HG03108 (cell line): ENCODE measurements at regions not wholly inside any gene's neighbourhood (a gene's known extent, or its start where the extent isn't known, plus 50 kb on each side); places are given as distances from the start of the nearest gene placed in this dataset.

Experiments
- ATAC-seq: cut with Tn5 transposase; IDR thresholded peaks from one replicate; pipeline ENCODE4 v1.9.1; 2021; ENCODE audit warnings: moderate library complexity; ENCODE audit not compliant: unreplicated experiment

DNA sequence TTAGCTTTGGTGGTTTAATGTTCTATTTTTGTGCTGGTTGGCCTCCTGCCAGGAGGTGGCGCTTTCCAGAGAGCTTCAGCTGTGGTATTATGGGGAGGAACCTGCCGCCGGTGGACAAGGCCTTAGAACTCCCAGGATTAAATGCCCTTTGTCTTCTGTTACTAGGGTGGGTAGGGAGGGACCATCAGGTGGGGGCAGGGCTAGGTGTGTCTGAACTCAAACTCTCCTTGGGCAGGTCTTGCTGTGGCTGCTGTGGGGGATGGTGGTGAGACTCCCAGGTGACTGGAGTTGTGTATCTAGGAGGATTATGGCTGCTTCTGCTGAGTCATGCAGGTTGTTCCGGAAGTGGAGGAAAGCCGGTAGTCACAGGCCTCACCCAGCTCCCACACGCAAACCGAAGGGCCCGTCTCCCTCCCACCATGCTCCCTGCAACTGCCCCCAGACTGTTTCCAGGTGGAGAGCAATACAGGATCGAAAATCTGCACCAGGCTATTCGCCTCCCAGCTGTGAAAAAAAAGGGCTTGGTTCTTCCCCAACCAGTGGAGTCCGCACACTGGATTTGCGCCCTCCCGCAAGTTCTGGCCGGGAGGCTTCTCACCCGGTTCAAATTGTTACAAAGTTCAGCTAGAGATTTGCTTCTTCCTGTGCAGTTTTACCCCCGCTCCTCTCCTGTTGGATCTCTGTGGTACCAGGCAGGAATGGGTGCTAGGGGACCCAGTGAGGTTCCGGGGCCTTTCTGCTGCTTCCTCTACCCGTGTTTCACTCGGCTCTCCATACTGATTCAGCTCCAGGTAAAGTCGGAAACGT, 220.5 kb downstream of the CENPF start:
- ATAC-seq, result no peak

DNA sequence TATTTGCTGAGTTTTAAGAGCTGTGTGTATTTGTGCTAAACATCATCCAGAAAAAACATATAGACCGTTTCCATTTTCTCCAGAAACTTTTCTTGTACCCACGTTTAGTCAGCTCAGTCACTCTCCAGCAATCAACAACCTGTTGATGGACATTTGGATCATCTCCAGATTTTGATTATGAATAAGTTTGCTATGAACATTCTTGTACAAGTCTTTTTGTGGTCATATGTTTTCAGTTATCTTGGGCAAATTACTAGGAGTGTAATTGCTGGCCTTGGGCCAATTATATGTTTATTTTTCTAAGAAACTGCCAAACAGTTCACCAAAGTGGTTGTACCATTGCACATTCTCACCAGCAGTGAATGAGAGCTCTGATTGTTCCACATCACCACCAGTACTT, 221.8 kb downstream of the CENPF start:
- ATAC-seq, result no peak

DNA sequence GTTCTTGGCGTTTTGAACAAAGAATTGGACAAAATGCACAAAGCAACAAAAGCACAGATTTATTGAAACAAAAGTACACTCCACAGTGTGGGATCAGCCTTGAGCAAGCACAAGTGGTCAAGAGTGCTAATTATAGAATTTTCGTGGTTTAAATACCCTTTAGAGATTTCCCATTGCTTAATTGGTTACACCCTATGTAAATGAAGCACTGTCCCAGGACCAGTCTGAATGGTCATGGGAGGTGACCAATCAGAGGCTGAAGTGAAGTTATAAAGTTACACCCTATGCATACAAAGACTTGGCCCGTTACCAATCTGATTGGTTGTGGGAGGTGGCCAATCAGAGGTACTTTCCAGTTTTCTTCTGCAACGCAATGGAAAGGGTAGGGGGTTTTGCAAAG, 223.6 kb downstream of the CENPF start:
- ATAC-seq, result no peak

DNA sequence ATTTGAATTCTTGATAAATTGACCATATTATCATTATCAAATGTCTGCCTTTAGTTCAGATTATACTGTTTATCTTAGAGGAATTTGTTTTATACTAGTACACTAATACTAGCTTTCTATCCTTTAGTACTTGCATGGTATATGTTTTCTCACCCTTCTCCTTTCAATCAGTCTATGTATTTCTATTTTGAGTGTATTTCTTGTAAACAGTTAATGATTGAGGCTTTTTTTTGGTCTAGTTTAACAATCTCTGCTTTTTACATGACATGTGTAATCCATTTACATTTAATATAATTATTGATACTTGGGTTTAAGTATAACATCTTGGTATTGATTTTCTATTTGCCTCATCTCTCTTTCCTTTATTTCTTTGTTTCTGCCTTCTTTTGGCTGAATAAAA, 224.9 kb downstream of the CENPF start:
- ATAC-seq, result no peak

DNA sequence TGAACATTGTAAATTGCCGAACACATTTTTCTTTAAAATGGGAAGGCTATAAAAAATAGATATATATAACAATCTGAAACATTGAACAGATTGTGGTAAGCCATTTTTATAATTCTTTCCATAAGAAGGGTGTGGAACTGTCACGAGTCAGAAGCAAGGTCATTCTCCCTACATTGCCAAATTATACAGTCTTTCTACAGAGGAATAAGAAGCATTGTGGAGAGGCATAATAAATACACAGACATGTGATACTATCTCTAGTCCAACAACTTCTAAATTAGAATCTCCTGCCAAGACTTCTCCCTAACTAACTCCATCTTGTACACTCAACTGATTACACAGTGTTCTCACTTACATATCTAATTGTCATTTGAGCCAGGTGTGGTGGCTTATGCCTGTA, 227.9 kb downstream of the CENPF start:
- no peak for ATAC-seq

DNA sequence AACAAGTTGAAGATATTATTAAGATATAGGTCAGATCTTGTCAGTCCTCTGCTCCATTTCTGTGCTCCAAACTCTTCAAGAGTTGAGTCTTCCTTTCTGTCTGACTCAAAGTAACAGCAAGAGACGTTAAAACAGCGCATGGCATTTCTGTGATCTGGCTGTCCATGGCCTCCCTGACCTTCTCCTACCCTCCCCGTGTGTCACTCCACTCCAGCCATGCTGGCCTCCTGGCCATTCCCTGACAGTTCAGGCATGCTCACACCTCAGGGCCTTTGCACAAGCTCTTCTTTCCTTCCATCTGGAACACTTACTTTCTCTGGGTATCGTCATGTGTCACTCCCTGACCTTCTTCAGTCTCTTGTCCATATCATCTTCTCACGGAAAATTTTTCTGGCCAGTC, 229.0 kb downstream of the CENPF start:
- ATAC-seq, result no peak

DNA sequence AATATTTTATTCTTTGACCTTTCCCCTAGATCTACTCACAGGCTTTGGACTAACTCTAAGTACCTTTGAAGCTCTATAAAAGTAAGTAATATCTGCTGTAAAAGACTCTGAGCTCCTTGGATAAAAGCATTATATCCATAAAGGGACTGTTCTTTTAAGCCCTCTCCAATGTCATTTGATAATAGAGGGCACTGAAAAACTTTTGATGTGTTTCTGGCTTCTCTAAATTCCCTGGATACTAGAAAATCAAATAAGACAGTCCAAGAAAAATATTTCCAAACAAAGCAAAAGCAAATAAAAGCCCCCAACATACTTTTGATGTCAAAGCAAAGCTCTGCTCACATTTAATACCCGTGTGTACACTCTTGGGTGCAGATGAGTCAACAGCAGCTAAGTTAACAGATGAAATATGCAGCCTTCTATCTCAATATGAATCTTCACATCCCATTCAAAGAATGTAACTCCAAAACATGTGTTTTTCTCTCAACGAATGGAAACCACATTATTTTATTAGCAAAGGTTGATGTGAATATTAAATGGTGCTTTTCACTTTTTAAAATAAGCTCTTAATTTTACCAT, 230.3 kb downstream of the CENPF start:
- ATAC-seq, result no peak

DNA sequence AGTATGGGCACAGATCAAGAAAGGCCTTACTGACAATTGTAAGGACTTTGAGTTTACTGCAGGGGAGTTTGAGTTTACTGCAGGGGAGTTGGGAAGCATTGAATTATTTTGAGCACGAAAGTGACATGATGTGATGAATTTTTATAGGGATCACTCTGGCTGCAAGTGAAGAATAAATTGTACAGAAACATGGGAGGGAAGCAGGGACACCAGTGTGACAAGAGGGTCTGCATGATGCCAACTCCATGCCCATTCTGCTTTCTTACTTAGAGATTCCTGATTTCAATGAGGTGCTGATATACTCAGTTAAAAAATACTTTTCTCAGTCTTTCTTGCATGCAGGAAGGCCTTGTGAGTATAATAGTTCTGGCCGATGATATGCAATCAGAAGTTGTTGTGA, 234.4 kb downstream of the CENPF start:
- ATAC-seq, result no peak

DNA sequence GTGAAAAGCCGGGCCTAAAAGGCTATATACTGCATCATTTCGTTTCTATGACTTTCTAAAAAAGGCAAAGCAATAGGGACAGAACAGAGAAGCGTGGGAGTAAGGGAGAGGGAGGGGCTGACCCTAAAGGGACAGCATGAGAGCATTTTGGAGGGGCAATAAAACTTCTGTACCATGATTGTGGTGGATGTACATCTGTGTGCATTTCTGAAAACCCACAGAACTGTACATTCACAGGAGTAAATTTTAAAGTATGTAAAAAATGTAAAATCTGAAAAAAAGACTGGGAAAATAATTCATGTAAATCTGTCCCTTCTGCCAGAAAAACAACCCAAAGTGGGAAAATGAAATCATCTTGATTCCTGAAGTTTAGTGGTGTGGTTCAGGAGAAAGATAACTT, 235.4 kb downstream of the CENPF start:
- ATAC-seq, result no peak

DNA sequence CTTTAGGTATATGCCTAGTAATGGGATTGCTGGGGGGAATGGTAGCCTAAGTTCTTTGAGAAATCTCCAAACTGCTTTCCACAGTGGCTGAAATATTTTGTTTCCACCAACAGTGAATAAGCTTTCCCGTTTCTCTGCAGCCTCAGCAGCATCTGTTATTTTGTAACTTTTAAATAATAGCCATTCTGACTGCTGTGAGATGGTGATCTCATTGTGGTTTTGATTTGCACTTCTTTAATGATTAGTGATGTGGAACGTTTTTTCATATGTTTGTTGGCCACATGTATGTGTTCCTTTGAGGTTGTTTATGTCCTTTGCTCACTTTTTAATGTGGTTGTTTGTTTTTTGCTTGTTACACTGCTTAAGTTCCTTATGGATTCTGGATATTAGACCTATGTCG, 237.4 kb downstream of the CENPF start:
- ATAC-seq, result no peak

DNA sequence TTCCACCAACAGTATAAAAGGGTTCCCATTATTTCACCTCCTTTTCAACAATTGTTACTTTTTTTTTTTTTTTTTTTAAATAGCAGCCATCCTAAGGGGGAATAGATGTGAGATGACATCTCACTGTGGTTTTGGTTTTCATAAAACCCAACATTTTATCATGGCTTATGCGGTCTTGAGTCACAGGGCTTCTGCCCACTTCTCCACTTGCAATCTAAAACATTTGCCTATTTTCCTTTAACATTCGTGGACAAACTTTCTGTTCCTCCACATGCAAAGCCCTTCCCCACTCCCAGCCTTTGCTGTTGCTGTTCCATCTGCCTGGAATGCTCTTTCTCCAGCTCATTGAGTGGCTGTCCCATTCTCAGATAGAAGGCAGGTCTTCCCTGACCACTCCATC, 239.7 kb upstream of the KCNK2 start:
- ATAC-seq, result no peak

DNA sequence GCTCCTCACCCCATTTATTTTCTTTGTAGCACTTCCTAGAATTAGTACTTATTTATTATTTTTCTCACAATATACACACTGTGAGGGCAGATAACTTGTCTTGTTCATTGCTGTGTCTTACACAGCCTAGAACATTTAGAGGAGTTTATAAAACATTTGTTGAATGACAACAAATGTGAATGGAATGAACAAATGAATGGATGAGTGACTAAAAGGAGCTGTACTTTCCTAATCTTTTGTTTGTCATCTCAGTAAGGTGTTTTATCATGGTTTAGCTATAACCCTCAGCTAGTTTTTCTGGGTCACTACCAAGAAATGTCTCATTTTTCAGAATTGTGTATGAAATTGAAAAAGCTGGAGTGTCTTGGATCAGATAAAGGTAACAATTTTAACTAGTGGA, 239.3 kb upstream of the KCNK2 start:
- no peak for ATAC-seq

DNA sequence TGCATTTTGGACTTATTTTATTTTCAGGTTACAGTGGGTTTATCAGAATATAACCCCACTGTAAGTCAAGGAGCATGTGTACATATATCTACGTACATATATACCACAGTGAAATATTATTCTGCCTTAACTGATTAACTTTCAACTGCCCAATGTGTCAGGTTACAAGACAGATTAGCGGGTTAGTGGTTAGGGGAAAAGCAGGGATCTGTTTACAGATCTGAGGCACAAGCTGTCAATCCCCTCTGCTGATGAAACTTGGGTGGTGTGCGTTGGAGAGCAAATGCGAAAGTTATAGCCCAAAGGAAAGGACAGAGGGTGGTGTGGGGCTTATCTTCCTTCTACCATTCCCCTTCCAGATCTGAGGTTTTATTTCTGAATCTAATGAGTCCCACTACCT, 238.2 kb upstream of the KCNK2 start:
- no peak for ATAC-seq

DNA sequence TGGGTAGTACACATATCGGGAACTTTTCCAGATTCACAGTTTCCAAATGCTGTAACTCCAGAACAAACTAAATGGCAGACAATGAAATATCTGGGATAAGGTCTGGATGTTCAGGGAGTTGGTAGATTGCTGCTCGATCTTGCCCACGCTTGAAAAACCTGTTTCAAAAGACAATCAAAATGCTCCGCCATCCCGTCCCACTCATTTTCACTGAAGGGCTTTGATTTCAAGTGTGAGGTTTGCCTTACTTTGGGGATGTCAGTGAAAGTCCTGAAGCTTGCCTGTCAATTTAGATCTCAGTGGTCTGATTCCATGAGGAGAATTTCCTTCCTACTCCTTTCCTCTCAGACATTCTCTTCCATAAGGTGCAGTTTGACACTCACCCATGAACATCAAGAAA, 236.3 kb upstream of the KCNK2 start:
- ATAC-seq, result no peak

DNA sequence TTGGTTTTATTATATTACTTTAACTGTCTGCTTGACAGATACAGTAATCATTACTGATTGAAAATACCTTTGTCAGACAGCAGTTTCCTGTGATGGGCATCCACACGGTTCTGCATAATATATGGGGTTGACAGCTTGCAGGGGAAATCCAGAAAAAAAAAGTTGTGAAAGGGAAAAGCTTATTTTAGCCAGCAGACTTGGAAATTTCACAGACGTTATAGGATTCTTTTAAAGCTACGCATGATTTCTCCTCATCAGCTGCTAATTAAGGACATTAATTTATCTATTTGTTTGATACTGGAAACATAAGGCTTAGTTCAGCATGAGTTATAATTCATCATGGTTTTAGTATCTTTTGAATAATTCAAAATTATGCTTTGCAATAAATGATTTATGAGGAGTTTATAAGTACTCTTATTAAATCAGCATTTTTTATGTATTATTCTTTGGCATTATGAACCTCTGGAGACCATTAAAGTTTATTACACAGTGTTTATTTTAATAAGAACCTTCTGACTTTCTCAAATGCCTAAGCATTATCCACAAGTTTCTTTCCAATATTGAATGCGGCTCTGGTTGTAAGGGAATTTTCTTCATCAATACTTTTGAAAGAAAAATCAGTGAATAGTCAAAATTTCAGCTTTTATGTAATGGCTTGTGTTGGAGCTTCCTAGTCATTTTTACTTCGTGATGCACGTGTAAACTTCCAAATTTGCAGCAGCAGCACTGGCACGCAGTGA, 235.3 kb upstream of the KCNK2 start:
- no peak for ATAC-seq

DNA sequence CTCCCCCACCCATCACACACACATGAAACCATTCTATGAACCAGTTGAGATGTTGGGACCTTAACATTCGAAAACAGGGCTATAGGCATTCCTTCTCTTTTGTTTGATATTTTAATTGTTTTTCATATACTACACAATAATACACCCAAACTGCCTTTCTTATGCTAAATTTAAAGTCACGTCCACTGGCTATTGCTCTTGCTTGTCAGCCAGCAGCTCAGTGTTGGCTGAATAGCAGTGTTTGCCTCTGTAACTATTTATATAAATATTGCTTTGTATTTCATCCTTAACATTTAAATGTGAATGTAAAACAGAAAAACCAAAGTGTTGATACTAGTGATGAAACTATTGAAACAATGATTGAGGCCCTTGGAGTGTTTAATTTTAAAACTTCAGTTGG, 234.4 kb upstream of the KCNK2 start:
- ATAC-seq, result no peak

DNA sequence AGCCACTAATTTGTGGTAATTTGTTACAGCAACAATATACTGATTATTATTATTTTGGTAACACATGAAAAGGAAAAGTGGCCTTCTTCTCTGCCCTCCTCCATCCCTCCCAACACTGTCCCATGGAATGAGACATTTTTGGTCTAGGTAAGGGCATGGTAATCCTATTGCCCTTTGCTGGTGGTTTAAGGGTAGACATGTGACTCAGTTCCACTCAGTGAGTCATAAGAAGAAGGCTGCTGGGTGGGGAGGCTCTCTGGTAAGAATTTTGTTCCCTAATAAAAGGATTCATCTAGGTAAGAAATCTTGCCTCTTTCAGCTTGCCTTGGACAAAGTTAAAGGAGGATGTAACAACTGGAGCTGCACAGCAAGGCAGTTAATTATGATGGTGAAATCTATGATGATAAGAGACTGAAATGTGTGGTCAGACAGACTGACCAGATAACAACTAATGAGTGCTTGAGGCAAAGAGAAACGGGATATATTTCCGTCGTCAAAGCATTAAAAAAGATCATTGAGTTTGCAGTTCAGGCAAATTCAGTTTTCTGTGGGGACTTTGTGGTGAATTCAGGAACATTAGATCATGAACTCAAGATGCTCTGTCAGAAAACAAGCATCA, 232.0 kb upstream of the KCNK2 start:
- no peak for ATAC-seq

DNA sequence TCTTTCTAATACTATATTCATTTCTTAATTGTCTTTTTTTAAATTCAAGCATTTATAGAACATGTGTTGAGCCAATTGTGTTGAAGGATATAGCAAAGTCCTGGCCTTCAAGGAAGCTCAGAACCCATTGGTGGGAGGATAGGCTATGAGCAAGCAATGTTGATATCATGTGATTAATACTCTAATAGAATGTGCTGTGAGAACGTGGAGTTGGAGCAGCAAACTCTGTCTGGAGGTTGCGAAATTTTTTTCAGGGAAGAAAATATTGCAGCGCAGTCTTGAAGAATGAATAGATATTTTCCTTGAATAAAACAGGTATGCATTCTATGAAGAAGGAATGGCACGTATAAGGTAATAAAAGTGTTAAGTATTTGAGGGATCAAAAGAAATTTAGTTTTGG, 229.2 kb upstream of the KCNK2 start:
- no peak for ATAC-seq

DNA sequence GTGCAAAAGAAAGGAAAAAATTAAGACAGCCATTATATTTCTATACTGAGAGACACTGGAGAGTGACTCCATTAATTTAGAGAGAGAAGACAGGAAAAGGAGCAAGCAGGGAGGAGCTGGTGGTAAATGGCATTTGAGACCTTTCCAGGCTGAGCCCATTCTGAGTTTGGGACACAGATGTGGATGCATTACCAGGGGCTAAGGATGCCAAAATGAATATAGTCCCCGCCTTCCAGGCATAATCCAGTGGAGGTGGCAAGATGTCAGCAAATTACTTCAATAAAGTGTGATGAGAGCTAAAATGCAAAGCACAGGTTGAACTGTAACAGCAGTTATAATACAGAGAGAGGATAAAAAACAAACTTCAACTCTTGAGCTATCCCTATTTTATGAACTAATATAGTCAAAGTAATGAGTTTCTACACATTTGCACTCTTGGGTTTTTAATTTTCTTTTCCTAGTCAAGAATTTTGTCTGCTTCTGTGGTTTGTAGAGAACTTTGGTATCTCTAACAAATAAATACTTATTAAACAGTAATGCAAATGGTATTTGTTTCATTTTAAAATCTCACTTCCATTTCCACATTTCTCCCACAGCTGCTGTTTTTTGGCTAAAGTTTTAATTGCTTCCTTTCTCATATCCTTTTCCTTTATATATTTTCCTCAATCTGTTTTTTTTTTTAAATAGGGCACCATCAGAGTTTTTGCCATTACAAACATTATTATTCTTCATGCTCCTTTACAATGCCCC, 228.2 kb upstream of the KCNK2 start:
- no peak for ATAC-seq

DNA sequence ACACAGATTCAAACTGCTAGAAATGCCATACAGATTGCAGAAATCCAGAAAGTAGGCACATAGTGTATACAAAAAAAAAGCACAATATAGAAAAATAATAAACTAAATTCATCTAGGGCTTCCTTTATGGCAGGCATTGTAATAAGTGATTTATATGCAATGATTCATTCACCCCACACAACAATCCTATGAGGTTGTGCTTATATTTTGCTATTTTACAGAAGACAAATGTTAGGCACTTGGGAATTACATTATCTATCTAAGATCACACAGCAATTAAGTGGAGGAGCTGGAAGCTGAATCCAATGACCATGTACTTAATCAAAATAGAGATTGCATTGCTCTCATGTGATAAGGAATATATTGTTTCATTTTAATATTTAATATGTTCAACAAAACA, 225.7 kb upstream of the KCNK2 start:
- no peak for ATAC-seq

DNA sequence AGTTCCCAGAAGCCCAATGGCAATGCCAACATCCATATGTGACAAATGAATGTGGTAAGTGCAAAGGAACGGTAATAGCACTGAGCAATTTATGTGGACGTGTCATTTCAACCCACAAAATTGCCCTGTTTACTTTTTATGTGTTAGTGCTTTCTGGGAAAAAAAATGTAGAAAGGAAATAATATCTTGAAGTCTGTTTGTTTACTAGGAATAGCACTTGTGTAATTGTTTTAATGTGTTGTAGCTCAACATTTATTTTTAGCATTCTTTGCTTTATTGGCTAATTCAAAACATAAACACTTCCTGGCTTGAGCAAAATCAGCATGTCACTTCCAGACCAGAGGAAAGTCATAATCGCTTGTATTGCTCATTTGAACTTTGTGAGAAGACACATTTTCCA, 224.8 kb upstream of the KCNK2 start:
- ATAC-seq, result no peak
